NCI-H69 (cell line): ENCODE measurements at regions not wholly inside any gene's neighbourhood (a gene's known extent, or its start where the extent isn't known, plus 50 kb on each side); places are given as distances from the start of the nearest gene placed in this dataset.

Experiments used
- DNase-seq: peaks from one replicate; lab custom pipeline; 2025; lab: John Stamatoyannopoulos, UW

DNA sequence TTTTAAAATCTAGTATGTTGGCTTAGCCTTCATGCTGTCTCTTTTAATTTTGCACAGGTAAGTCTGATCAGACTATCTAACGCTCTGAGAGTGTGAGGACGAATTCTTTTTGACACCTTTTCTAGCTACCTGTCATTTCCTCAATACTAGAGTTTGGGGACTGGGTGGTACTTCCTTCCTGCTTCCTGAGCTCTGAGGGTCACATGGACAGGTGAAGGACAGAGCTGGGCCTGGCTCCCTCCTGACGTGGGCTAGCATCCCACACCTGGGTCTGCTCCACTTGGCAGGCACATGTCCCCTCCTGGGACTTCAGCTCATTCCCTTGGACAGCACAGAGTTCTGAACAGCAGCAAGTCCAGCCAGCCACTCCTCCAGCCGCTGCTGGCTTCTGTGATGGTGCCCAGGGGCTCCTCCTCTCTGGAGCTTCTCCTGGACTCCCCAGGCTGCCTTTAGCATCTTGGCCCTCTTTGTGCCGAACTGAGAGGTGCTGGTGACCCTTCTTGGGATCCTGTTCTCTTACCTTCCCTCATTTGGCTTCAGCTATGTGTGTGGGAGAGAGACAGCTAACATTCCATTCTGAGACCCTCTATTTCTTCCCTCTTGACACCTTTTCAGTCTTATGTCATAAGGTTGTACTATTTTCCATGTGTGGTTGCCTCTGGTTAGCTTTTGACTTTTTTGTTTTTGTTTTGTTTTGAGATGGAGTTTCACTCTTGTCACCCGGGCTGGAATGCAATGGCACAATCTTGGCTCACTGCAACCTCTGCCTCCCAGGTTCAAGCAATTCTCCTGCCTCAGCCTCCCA, 106.9 kb downstream of the B3GNT2 start:
- DNase-seq, result no peak

DNA sequence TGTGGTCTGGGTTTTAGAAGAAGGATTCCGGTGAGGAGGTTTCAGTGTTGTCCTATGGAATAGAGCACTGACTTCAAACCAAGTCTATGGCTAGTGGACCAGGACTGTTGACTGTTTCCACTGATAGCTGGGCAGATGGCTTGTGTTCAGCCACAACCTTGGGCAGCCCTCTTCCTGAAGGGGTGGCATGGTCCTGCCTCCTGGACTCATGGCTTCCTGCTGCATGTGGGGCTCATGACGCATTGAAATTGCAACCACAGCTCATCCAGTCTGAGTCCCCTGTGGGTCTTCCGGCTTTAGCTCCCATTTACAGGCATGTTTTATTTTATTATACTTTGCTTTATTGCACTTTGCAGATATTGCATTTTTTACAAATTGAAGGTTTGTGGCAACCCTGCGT, 105.0 kb downstream of the B3GNT2 start:
- no peak for DNase-seq

DNA sequence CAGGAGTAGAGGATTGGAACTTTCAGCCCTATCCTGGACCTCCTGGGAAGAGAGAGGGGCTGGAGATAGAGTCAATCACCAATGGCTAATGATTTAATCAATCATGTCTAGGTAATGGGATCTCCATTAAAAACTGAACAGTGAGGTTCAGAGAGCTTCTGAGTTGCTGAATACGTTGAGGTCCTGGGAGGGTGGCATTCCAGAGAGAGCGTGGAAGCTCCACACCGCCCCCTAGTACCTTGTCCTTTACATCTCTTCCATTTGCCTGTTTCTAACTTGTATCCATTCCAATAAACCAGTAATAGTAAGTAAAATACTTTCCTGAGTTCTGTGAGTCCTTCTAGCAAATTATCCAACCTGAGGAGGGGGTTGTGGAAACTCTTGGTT, 101.7 kb downstream of the B3GNT2 start:
- peak; percentile 6 for DNase-seq

DNA sequence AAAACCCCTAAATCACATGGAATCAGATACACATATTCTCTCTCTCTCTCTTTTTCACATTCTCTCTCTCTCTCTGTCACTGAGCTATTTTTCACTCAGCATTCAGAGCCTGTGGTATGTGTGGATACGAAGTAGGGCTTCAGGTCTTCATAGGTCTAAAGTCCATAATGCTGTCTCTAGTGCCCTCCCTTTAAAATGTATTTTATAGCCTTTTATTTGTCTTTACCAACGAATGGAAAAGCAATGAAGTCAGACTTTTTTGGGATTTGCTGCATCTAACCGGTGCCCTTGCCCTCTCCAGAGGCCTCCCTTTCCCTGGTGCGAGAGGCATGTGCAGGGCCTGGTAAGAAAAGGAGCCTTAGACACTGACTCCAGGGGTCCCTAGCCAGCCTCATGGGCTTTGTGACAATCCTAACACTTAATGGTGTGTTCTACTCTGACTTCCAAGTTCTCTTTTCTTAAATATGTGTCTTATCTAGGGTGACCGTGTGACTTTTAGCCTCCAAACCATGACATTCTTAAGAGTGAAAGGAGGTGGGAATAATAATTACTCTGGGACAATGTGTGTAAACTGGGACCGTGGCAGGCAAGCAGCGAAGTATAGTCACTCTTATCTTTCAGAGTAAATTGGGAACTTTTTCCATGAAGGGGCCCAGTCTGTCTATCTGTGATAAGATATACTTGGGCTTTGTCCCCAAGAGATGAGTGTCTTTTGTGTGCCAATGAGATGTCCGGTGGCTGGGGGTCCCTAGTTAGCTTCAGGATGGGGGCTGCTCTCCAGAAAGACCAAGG, 101.1 kb downstream of the B3GNT2 start:
- no peak for DNase-seq

DNA sequence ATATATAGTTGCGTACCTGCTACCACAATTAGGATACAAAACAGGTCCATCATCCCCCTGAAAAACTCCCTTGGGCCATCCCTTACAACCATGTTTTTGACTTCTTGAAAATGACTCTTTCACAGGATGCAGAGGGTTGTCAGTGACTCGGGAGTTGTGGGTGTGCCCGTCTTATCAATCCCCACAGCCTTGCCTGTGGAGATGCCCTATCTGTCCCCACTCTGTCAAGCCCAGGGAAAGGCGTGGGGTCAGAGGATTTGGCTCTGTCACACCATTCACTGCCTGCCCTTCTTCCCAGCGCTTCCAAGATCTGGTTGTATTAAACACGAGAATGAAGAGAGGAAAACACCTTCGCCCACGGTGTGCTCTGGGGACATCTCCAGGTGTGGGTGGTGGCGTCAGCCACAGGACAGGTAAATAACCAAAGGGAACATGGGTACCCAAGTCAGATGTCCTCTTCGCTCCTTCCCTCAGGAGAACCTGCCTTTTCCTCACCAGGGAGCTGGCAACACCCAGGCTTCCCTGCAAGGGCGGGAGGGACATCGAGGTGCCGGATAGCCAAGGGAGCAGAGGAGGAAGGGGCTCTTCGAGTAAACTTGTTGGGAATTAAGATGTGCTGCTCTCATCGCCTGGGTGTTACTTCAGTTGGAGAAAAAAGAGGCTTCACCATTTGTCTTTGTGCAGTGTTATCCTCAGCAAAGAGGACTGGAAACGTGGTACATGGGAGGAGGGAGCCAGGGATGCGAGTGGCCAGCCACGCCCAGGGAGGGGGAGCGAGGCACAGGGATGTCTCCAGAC, 100.3 kb downstream of the B3GNT2 start:
- DNase-seq, result no peak

DNA sequence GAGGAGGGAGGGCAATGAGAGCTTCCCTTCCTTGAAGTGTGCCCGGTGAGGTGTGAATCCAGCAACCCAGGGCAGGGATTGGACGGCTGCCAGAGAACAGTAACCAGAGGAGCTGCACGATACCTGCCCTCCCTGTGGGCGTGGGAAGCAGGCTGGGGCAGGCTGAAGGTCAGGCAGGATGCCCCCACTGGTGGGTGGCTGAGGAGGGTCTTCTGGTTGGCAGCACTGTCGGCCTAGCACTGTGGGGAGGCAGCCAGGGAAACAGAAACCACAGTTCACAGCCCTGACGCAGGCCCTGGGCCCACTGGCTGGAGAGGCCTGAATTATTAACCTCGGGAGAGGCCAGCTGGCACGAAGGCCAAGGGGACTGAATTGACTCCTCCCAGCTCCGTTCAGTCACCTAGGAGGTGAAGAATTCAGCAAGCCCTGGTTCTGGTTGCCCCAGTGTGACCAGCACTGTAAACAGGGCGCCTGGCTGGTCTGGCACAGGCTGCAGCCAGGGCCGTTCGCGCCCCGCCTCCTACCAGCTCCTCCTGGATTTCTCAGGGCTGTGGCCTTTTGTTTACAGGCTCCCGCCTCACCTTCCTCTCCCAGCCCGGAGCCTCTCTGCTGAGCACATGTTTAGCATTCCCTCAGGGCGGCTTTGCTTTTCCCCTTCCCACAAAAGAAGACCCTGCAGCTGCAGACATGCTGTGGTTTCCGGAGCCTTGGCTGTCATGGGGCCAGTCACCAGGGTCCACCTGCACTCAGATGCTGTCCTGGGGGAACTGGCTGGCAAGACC, 97.8 kb downstream of the B3GNT2 start:
- peak; percentile 85 for DNase-seq

DNA sequence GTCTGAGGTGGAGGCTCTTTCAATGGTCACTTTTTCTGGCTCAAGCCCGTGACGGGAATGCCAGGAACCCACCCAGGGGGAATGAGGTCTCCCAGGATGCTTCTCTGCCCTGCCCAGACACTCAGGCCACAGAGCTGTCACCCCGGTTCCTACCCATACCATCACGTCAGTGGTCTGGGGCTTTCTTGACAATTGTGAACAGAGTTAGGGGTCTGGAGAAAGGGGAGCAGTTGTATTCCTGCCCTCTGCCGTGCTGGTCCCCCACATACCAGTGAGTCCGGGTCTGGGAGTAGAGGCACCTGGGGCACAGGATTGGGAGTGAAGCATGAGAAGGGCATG, 97.2 kb downstream of the B3GNT2 start:
- DNase-seq, result no peak

DNA sequence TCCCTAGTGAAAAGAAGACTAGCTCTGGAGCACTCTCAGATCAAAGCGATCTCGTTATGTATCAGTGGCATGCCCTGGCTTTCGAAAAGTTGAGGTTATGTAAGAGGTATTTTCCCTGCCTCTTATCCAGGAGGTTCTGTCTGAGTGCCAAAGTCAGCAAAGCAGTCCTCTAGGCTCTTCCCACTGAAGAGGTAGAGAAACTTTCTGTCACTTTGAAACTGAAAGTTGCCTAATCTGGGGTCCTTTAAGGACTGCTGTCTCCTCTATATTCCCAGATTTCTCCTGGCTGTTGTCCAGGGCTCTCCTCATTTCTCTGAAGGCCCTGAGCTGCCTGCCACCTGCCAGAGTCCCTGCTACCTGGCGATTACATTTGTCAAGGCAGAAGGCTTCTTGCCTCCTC, 96.3 kb downstream of the B3GNT2 start:
- peak; percentile 35 for DNase-seq

DNA sequence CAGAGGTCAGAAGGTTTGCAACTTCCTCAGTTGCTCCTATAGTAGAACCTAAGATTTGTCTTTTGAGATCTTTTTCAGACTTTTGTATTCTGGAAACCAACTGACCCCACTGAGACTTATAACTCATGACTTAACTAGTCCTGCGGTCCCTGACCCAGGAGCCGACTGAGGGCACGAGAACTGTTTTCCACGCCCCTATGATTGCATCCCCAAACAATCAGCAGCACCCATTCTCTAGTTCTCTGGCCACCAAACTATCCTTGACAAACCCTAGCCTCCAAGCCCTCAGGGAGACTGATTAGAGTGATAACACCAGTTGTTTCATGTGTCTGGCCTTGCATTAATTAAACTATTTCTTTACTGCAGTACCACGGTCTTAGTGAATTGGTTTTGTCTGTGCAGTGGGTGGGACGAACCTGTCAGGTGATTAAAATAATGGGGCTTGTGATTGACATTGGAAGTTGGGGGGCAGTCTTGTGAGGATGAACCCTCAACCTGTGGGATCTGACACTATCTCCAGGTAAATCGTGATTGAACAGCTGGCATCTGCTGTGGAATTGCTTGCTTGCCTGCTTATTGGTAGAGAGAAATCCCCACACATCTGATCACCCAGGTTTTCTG, 95.7 kb downstream of the B3GNT2 start:
- DNase-seq, result no peak

DNA sequence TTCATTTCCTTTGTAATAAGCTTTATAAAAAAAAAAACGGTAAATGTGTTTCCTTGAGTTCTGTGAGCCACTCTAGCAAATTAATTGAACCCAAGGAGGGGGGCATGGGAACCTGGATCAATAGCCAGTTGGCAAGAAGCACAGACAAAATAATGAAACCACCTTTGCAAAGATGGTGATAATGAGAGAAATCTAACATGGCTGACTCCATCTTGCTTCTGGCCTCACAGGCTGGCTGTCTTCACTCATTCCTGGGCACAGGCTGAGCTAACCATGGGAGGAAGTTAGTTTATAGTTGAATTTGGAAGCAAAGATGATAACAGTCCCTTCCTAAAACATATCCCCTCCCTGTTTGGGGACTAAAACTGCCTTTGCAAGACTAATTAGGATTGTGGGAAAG, 95.1 kb downstream of the B3GNT2 start:
- no peak for DNase-seq

DNA sequence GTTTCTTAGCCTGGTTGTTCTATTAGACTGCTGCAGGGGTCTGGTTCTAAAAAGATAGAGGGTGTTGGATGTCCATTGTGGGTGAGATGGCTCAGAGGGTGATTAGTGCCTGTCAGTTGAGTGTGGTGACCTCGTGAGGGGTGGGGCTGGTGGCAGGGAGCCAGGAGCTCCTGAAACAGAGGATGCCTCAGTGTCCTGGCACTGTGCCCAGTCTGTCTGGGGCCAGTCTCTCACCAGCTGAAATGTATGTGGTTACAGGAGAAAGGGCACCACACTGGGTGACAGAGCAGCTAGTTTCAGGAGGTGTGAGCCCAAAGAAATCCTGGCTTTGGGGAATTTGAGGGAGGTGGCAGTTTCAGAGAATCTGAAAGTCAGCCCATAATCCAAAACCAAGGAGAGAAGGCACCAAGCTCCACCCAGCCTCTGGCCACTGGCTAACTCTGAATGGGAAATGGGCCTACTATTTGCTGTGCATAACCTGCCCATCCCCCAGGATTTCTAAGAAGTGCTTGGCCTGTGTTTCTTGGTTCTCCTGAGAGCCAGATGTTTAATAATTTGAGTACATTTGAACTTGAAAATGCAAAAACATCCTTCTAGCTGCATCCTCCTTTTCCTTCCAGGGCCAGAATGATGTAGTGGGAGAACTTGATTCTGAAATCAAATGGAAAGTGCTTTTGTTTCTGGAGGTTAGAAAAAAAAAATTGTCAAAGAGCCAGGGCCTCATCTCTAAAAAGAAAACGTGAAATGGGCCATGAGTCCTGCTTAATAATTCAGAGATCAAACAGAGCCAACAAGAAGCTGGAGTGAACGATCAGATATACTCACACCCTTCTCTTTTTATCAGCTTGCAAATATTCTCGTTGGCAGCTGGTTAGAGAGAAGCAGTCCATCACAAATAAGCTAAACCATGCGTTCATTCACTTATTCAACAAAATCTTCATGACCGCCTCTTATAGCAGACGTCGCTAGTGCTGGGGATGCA, 92.3 kb downstream of the B3GNT2 start:
- DNase-seq, result peak; percentile 96

DNA sequence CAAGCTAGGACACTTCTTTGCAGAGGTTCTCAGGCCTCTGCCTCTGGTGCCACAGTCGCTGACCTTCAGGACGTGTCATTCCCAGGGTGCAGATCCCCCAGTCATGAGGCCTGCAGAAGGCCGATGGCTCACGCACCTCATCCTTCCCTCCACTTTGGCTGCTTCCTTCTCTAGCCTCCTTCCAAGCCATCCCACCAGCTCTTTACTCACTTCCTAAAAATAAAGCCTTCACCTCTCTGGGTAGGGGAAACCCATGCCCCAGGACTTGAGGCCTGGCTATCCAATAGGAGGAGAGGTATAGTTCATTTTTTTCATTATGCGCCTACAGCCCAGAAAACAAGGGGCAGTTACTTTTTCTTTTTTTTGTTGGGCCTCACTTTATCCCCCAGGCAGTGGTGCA, 91.4 kb downstream of the B3GNT2 start:
- DNase-seq, result no peak

DNA sequence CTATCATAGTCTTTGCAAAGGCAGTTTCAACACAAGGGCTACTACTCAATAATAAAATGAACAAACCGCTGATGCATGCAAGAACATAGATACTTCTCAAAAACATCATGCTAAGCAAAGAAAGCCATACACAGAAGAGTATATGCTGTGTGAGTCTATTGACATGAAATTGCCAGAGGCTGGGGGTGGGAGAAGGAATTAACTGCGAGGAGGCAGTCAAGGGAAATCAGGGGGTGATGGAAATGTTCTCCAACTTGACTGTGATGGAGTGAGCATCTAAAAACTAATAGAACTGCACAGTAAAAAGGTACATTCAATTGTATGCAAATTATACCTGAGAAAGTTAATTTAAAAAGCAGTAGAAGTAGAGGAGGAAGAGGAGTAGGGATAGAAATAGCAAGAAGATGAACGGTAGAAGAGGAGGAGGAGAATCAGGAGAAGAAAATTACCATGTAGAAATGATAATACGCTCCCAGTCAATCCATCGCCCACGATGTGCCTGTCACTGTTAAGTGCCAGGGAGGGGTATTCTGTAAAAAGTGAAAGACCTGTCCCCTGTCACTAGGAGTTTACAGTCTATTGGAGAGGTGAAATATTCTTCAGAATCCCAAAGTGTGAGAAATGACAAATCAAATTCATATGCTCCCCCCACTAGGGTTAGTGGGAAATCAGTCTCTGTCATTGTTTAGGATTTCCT, 90.3 kb downstream of the B3GNT2 start:
- DNase-seq, result no peak

DNA sequence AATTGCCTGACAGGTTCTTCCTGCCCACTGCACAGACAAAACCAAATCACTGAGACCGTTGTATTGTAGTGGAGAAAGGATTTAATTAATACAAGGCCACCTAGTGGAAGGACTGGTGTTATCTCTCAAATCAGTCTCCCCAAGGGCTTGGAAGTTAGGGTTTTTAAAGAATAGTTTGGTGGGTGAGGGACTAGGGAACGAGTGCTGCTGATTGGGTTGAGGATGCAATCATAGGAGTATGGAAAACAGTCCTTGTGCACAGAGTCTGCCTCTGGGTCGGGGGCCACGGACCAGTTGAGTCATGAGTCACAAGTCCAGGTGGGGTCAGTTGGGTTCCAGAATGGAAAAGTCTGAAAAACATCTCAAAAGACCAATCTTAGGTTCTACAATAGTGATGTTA, 89.1 kb downstream of the B3GNT2 start:
- no peak for DNase-seq

DNA sequence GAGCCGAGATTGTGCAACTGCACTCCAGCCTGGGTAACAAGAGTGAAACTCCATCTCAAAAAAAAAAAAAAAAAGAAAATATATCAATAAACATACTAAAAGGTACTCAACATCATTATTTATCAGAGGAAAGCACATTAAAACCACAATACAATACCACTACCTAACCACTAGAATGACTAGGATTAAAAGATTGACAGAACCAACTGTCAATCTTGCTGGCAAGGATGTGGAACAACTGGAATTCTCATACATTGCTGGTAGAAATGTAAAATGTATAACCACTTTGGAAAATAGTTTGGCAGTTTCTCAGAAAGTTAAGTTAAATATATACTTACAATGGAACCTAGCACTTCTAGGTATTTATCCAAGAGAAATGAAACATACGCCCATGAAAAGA, 88.6 kb downstream of the B3GNT2 start:
- no peak for DNase-seq

DNA sequence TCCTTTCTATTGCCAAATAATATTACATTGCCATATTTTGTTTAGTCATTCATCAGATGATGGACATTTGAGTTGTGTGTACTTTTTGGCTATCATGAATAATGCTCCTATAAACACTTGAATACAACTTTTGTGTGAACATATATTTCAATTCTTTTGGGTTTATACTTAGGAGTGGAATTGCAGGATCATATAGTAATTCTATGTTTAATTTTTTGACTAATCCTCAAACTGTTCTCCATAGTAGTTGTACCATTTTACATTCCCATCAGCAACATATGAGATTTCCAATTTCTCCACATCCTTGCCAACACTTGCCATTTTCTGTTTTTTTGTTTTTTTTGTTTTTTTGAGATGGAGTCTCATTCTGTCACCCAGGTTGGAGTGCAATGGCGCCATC, 87.2 kb downstream of the B3GNT2 start:
- DNase-seq, result no peak

DNA sequence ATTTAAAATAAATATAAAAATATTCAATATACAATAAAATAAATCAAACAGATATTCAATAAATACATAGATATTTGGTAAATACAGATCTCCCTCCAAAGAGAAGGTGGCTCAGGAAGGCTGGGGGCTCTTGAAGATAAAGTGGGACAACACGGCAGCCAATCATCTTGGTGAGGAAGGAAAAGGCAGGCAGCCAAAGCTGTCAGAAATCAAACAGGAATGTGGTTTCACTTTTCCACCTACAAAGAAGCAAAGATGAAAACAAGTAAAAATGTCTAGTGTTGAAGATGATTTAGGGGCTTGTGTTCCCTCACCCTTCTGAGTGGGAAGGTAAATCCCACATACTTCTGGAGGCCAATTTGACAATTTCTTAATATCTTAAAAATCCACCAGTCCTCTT, 85.7 kb downstream of the B3GNT2 start:
- DNase-seq, result no peak

DNA sequence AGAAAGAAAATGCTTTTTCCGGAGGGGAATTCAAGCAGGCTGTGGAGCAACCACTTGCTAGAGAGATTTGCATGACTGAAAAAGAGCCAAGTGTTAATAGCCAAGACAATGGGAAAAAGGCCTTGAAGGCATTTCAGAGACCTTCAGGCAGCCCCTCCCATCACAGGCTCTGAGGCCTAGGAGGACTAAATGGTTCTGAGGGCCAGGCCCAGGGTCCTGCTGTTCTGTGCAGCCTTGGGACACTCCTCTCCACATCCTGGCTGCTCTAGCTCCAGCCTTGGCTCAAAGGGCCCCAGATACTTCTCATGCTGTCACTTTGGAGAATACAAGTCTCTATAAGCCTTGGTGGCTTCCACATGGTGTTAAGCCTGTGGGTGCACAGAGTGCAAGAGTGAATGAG, 81.8 kb downstream of the B3GNT2 start:
- DNase-seq, result no peak
